ENCODE measurements at regions not wholly inside any gene's neighbourhood (a gene's known extent, or its start where the extent isn't known, plus 50 kb on each side); places are given as distances from the start of the nearest gene placed in this dataset.
"Not testable (repeated sequence)": the region's sequence is repeated elsewhere in the genome, so short reads cannot be mapped to it uniquely, and the experiment has no call there.

GRCh38 chr6:137305691-137306090 is 86.5 kb upstream of the IFNGR1 start:
- DNase-seq, result no peak

GRCh38 chr6:137304020-137304780 is 85.0 kb upstream of the IFNGR1 start:
- DNase-seq, result no peak

GRCh38 chr6:137303441-137303840 is 84.3 kb upstream of the IFNGR1 start:
- DNase-seq, result no peak

- DNase-seq, result no peak
Observed at GRCh38 chr6:137299681-137300080, 80.5 kb upstream of the IFNGR1 start.

GRCh38 chr6:137297887-137298286 is 78.7 kb upstream of the IFNGR1 start:
- DNase-seq, result no peak

- DNase-seq, result not testable (repeated sequence)
Observed at GRCh38 chr6:137292326-137292725, 73.1 kb upstream of the IFNGR1 start.

- DNase-seq, result no peak
Observed at GRCh38 chr6:137291441-137291840, 72.3 kb upstream of the IFNGR1 start.

- no peak for DNase-seq
Observed at GRCh38 chr6:137290601-137291261, 71.5 kb upstream of the IFNGR1 start.

- no peak for DNase-seq
Observed at GRCh38 chr6:137286916-137287315, 67.7 kb upstream of the IFNGR1 start.

GRCh38 chr6:137286368-137286767 is 67.2 kb upstream of the IFNGR1 start:
- DNase-seq, result no peak

GRCh38 chr6:137284811-137285110 is 65.6 kb upstream of the IFNGR1 start:
- no peak for DNase-seq

GRCh38 chr6:137283940-137284810 is 65.0 kb upstream of the IFNGR1 start:
- DNase-seq, result no peak

- no peak for DNase-seq
Observed at GRCh38 chr6:137283080-137283479, 63.9 kb upstream of the IFNGR1 start.

- DNase-seq, result no peak
Observed at GRCh38 chr6:137282254-137282653, 63.1 kb upstream of the IFNGR1 start.

- DNase-seq, result not testable (repeated sequence)
Observed at GRCh38 chr6:137279279-137279678, 60.1 kb upstream of the IFNGR1 start.

GRCh38 chr6:137277971-137278637 is 58.9 kb upstream of the IFNGR1 start:
- no peak for DNase-seq

- DNase-seq, result no peak
Observed at GRCh38 chr6:137272403-137272802, 53.2 kb upstream of the IFNGR1 start.

- DNase-seq, result no peak
Observed at GRCh38 chr6:137271245-137272183, 52.3 kb upstream of the IFNGR1 start.

- DNase-seq, result no peak
Observed at GRCh38 chr6:137269803-137270202, 50.6 kb upstream of the IFNGR1 start.

GRCh38 chr6:137269347-137269746 is 50.2 kb upstream of the IFNGR1 start:
- no peak for DNase-seq

Data from NCI-H524 treated with DMSO at 0.1 percent for 48 hours (cell line).